ENCODE measurements at regions not wholly inside any gene's neighbourhood (a gene's known extent, or its start where the extent isn't known, plus 50 kb on each side); places are given as distances from the start of the nearest gene placed in this dataset.
A peak's percentile ranks its signal among the peaks of the same experiment; 100 is the strongest.

DNA sequence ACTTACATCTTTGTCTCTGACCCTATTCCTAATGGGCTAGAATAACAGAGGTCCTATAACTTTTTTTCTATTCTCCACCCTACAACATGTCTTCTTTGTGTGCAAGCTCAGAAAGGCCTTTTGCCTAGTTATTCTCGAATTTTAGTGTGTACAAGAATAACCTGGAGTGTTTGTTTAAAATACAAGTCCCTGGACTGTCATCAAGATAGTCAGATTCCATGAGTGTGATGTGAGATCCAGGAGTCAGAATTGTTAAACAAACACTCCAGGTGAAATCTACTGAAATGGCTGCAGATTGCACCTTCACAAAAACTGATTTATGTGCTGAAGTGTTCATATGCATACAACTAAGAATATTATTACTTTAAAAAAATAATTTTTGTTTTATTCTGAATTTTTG, 114.4 kb upstream of the DIO2 start:
- Histone ChIP-seq H2BK15ac (replicated peaks; ENCODE audit: low read depth) (no peak overlapping the region), H4K5ac (ENCODE audit: low read length) (no peak overlapping the region), H3K79me2 (ENCODE audit: control insufficient read depth, insufficient read depth, low read length) (no peaks in the 10 kb centered on the region), H3K27me3 (ENCODE audit: insufficient read depth, low read length, poor library complexity) (no peaks in the 10 kb centered on the region), H3K4me1 (ENCODE audit: control insufficient read depth, low read depth, low read length) (no peaks in the 10 kb centered on the region), H2BK5ac (ENCODE audit: low read length) (no peak overlapping the region), H3K18ac (ENCODE audit: low read length) (no peak overlapping the region), H3K79me1 (ENCODE audit: low read length) (no peaks in the 10 kb centered on the region), H3K56ac (ENCODE audit: low read length) (no peak overlapping the region), H3K4me2 (ENCODE audit: low read length) (no peak overlapping the region), H3K4me3 (ENCODE audit: low read length) (no peak overlapping the region), H2AK5ac (ENCODE audit: low read length) (no peak overlapping the region), H4K8ac (ENCODE audit: low read depth, low read length) (no peak overlapping the region), H3K36me3 (ENCODE audit: control insufficient read depth, insufficient read depth, low read length) (no peaks in the 10 kb centered on the region), H3K27ac (ENCODE audit: low read depth, low read length) (no peak overlapping the region), H3K9ac (ENCODE audit: low read length) (no peak overlapping the region), H3K4ac (ENCODE audit: low read depth, low read length) (no peak overlapping the region), H3K23ac (ENCODE audit: low read length) (no peak overlapping the region), H2BK120ac (ENCODE audit: low read depth, low read length) (no peak overlapping the region)
- DNase-seq: no peak
- no CpG with 5 or more reads among the region's 1 CpG for WGBS (ENCODE audit: extremely low coverage, insufficient coverage, low lambda C conversion rate)

DNA sequence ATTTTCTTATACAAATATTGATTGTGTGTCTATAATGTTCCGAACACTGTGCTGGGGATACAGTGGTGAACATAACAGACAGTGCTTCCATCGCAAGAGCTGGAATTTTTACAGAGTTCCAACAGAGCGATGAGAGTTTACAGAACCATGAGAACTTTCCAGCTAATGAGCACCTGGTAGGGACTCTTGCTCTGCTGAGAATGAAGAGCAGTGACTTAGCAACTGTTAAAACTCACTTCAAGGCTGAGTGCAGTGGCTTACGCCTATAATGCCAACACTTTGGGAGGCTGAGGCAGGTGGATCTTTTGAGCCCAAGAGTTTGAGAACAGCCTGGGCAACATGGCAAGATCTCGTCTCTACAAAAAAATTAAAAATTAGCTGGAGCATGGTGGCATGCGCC, 113.8 kb upstream of the DIO2 start:
- DNase-seq: no peak
- no peak overlapping the region for H3K4me3 ChIP-seq (ENCODE audit: low read length)
- H4K5ac ChIP-seq (ENCODE audit: low read length): no peak overlapping the region
- no CpG with 5 or more reads among the region's 6 CpGs for whole genome bisulfite sequencing (ENCODE audit: extremely low coverage, insufficient coverage, low lambda C conversion rate)
- no peak overlapping the region for H2BK5ac ChIP-seq (ENCODE audit: low read length)
- H3K18ac ChIP-seq (ENCODE audit: low read length): no peak overlapping the region
- H3K79me2 ChIP-seq (ENCODE audit: control insufficient read depth, insufficient read depth, low read length): no peaks in the 10 kb centered on the region
- H3K23ac ChIP-seq (ENCODE audit: low read length): no peak overlapping the region
- H3K36me3 ChIP-seq (ENCODE audit: control insufficient read depth, insufficient read depth, low read length): no peaks in the 10 kb centered on the region
- no peak overlapping the region for H2BK15ac ChIP-seq (replicated peaks; ENCODE audit: low read depth)
- H4K8ac ChIP-seq (ENCODE audit: low read depth, low read length): no peak overlapping the region
- no peak overlapping the region for H3K56ac ChIP-seq (ENCODE audit: low read length)
- H3K27me3 ChIP-seq (ENCODE audit: insufficient read depth, low read length, poor library complexity): no peaks in the 10 kb centered on the region
- no peak overlapping the region for H2BK120ac ChIP-seq (ENCODE audit: low read depth, low read length)
- no peak overlapping the region for H3K4me2 ChIP-seq (ENCODE audit: low read length)
- H3K4me1 ChIP-seq (ENCODE audit: control insufficient read depth, low read depth, low read length): no peaks in the 10 kb centered on the region
- no peak overlapping the region for H2AK5ac ChIP-seq (ENCODE audit: low read length)
- no peaks in the 10 kb centered on the region for H3K79me1 ChIP-seq (ENCODE audit: low read length)
- H3K4ac ChIP-seq (ENCODE audit: low read depth, low read length): no peak overlapping the region
- H3K9ac ChIP-seq (ENCODE audit: low read length): no peak overlapping the region
- H3K27ac ChIP-seq (ENCODE audit: low read depth, low read length): no peak overlapping the region

DNA sequence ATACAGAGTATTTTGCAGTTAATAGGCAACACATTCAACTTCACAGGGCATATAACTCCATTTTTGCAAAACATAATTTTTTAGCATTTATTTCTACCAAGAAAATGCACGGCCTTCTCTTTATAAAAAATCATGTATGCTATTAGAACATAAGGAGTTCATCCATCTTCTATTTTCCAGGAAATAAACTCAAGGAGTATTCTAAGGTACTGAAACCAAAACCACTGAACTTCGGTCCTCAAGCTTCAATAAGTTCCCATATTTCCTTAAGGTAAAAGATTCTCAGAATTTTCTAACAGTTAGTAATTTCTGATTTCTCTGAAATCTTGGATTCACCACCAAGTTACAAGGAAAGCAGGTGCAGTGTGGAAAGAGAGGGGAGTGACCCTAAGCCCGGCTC, 113.3 kb upstream of the DIO2 start:
- Histone ChIP-seq H3K4me2 (ENCODE audit: low read length) (no peak overlapping the region), H3K27ac (ENCODE audit: low read depth, low read length) (no peak overlapping the region), H3K36me3 (ENCODE audit: control insufficient read depth, insufficient read depth, low read length) (no peaks in the 10 kb centered on the region), H3K56ac (ENCODE audit: low read length) (no peak overlapping the region), H3K79me2 (ENCODE audit: control insufficient read depth, insufficient read depth, low read length) (no peaks in the 10 kb centered on the region), H4K8ac (ENCODE audit: low read depth, low read length) (no peak overlapping the region), H2BK120ac (ENCODE audit: low read depth, low read length) (no peak overlapping the region), H2AK5ac (ENCODE audit: low read length) (no peak overlapping the region), H3K4me1 (ENCODE audit: control insufficient read depth, low read depth, low read length) (no peaks in the 10 kb centered on the region), H3K27me3 (ENCODE audit: insufficient read depth, low read length, poor library complexity) (no peaks in the 10 kb centered on the region), H2BK5ac (ENCODE audit: low read length) (no peak overlapping the region), H3K9ac (ENCODE audit: low read length) (no peak overlapping the region), H3K79me1 (ENCODE audit: low read length) (no peaks in the 10 kb centered on the region), H3K23ac (ENCODE audit: low read length) (no peak overlapping the region), H2BK15ac (replicated peaks; ENCODE audit: low read depth) (no peak overlapping the region), H3K18ac (ENCODE audit: low read length) (no peak overlapping the region), H3K4me3 (ENCODE audit: low read length) (no peak overlapping the region), H3K4ac (ENCODE audit: low read depth, low read length) (no peak overlapping the region), H4K5ac (ENCODE audit: low read length) (no peak overlapping the region)
- no CpG with 5 or more reads among the region's 3 CpGs for WGBS (ENCODE audit: extremely low coverage, insufficient coverage, low lambda C conversion rate)
- DNase-seq: no peak

DNA sequence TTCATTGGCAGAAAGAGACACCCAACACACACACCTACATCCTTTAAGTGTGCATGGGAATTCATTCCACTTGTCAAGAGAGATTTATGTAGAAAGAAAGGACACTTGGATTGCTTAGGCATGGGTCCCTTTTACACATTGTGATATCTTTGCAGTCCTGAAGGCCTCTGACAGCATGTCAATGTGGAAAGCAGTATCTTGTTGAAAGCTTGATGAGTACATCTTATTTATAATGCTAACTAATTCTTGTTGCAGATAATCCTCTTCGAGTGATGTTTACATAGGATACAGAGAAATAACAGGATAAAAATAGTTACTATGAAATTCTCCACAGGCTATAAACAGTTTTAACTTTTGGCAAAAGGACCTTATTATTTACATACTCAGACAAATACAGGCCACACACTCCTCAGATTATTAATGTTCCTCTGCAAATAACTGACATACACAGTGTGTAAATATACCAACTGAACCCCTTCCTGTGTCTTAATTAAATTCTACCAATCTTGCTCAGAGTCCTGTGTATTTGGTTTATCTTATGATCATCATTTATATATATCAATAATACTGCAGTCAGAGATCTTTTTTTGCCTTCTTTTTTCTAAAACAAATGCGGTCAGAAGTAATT, 111.8 kb upstream of the DIO2 start:
- Histone ChIP-seq H3K9ac (ENCODE audit: low read length) (no peak overlapping the region), H3K79me1 (ENCODE audit: low read length) (no peaks in the 10 kb centered on the region), H3K4me2 (ENCODE audit: low read length) (no peak overlapping the region), H3K23ac (ENCODE audit: low read length) (no peak overlapping the region), H3K4me1 (ENCODE audit: control insufficient read depth, low read depth, low read length) (no peaks in the 10 kb centered on the region), H2BK15ac (replicated peaks; ENCODE audit: low read depth) (no peak overlapping the region), H2AK5ac (ENCODE audit: low read length) (no peak overlapping the region), H3K4ac (ENCODE audit: low read depth, low read length) (no peak overlapping the region), H3K36me3 (ENCODE audit: control insufficient read depth, insufficient read depth, low read length) (no peaks in the 10 kb centered on the region), H3K18ac (ENCODE audit: low read length) (no peak overlapping the region), H2BK120ac (ENCODE audit: low read depth, low read length) (no peak overlapping the region), H2BK5ac (ENCODE audit: low read length) (no peak overlapping the region), H3K27ac (ENCODE audit: low read depth, low read length) (no peak overlapping the region), H3K79me2 (ENCODE audit: control insufficient read depth, insufficient read depth, low read length) (no peaks in the 10 kb centered on the region), H4K5ac (ENCODE audit: low read length) (no peak overlapping the region), H3K56ac (ENCODE audit: low read length) (no peak overlapping the region), H3K4me3 (ENCODE audit: low read length) (no peak overlapping the region), H4K8ac (ENCODE audit: low read depth, low read length) (no peak overlapping the region), H3K27me3 (ENCODE audit: insufficient read depth, low read length, poor library complexity) (no peaks in the 10 kb centered on the region)
- WGBS (ENCODE audit: extremely low coverage, insufficient coverage, low lambda C conversion rate): no CpG with 5 or more reads among the region's 2 CpGs
- no peak for DNase-seq

DNA sequence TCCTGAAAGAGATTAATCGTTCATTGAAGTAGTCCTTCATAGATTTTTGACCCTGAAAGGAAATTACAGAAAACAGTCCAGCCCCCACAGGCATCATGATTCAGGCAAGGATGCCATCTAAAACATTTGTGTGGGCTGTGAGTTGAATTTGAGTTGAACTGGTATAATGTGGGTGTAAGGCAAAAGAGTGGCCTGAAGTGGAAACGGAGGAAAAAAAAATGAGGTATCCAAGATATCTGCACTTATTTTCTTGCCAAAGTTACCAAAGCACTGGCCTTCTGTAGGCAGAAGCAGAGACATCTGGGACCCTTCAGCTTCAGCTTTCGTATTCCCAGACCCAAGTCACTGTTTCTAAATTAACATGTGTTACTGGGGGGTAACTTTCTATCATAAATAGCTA, 105.1 kb upstream of the DIO2 start:
- H2BK120ac ChIP-seq (ENCODE audit: low read depth, low read length): no peak overlapping the region
- H3K56ac ChIP-seq (ENCODE audit: low read length): no peak overlapping the region
- no peak for DNase-seq
- H3K79me2 ChIP-seq (ENCODE audit: control insufficient read depth, insufficient read depth, low read length): no peaks in the 10 kb centered on the region
- no peak overlapping the region for H3K4me3 ChIP-seq (ENCODE audit: low read length)
- H2BK15ac ChIP-seq (replicated peaks; ENCODE audit: low read depth): no peak overlapping the region
- no peak overlapping the region for H3K27ac ChIP-seq (ENCODE audit: low read depth, low read length)
- H3K4me2 ChIP-seq (ENCODE audit: low read length): no peak overlapping the region
- WGBS (ENCODE audit: extremely low coverage, insufficient coverage, low lambda C conversion rate): no CpG with 5 or more reads among the region's 3 CpGs
- no peak overlapping the region for H4K5ac ChIP-seq (ENCODE audit: low read length)
- H3K9ac ChIP-seq (ENCODE audit: low read length): no peak overlapping the region
- no peak overlapping the region for H3K23ac ChIP-seq (ENCODE audit: low read length)
- H3K4ac ChIP-seq (ENCODE audit: low read depth, low read length): no peak overlapping the region
- no peak overlapping the region for H2BK5ac ChIP-seq (ENCODE audit: low read length)
- H3K4me1 ChIP-seq (ENCODE audit: control insufficient read depth, low read depth, low read length): no peaks in the 10 kb centered on the region
- H3K27me3 ChIP-seq (ENCODE audit: insufficient read depth, low read length, poor library complexity): no peaks in the 10 kb centered on the region
- H3K18ac ChIP-seq (ENCODE audit: low read length): no peak overlapping the region
- H3K36me3 ChIP-seq (ENCODE audit: control insufficient read depth, insufficient read depth, low read length): no peaks in the 10 kb centered on the region
- no peak overlapping the region for H2AK5ac ChIP-seq (ENCODE audit: low read length)
- no peaks in the 10 kb centered on the region for H3K79me1 ChIP-seq (ENCODE audit: low read length)
- H4K8ac ChIP-seq (ENCODE audit: low read depth, low read length): no peak overlapping the region

DNA sequence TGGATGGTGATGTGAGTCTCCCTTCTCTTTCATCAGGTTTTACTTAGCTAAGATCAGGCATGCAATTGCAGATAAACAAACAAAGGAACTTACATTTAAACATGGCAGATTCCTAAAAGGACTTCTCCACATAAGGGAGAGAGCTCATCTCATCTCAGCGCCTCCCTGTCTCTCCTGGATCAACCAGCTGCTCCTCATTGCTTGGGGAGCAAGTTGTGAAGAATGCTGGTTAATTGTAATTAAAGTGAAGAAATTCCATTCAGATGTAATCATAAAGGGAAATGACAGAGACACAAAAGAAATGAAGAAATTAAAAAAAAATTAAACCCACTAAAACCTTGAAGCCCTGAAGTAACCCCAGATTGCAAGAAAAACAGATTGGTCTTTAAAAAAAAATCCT, 104.4 kb upstream of the DIO2 start:
- H4K5ac ChIP-seq (ENCODE audit: low read length): no peak overlapping the region
- no peak overlapping the region for H4K8ac ChIP-seq (ENCODE audit: low read depth, low read length)
- H3K79me2 ChIP-seq (ENCODE audit: control insufficient read depth, insufficient read depth, low read length): no peaks in the 10 kb centered on the region
- no peaks in the 10 kb centered on the region for H3K79me1 ChIP-seq (ENCODE audit: low read length)
- H3K4me3 ChIP-seq (ENCODE audit: low read length): no peak overlapping the region
- no peak overlapping the region for H3K9ac ChIP-seq (ENCODE audit: low read length)
- H3K4me2 ChIP-seq (ENCODE audit: low read length): no peak overlapping the region
- H2AK5ac ChIP-seq (ENCODE audit: low read length): no peak overlapping the region
- no peak overlapping the region for H2BK15ac ChIP-seq (replicated peaks; ENCODE audit: low read depth)
- no peak overlapping the region for H3K4ac ChIP-seq (ENCODE audit: low read depth, low read length)
- H2BK120ac ChIP-seq (ENCODE audit: low read depth, low read length): no peak overlapping the region
- no peak overlapping the region for H3K18ac ChIP-seq (ENCODE audit: low read length)
- H3K36me3 ChIP-seq (ENCODE audit: control insufficient read depth, insufficient read depth, low read length): no peaks in the 10 kb centered on the region
- H3K4me1 ChIP-seq (ENCODE audit: control insufficient read depth, low read depth, low read length): no peaks in the 10 kb centered on the region
- no peaks in the 10 kb centered on the region for H3K27me3 ChIP-seq (ENCODE audit: insufficient read depth, low read length, poor library complexity)
- peak; percentile 77 for DNase-seq
- H3K27ac ChIP-seq (ENCODE audit: low read depth, low read length): no peak overlapping the region
- no peak overlapping the region for H3K23ac ChIP-seq (ENCODE audit: low read length)
- no CpG with 5 or more reads among the region's 1 CpG for WGBS (ENCODE audit: extremely low coverage, insufficient coverage, low lambda C conversion rate)
- no peak overlapping the region for H3K56ac ChIP-seq (ENCODE audit: low read length)
- H2BK5ac ChIP-seq (ENCODE audit: low read length): no peak overlapping the region
